ENCODE measurements at regions not wholly inside any gene's neighbourhood (a gene's known extent, or its start where the extent isn't known, plus 50 kb on each side); places are given as distances from the start of the nearest gene placed in this dataset.

DNA sequence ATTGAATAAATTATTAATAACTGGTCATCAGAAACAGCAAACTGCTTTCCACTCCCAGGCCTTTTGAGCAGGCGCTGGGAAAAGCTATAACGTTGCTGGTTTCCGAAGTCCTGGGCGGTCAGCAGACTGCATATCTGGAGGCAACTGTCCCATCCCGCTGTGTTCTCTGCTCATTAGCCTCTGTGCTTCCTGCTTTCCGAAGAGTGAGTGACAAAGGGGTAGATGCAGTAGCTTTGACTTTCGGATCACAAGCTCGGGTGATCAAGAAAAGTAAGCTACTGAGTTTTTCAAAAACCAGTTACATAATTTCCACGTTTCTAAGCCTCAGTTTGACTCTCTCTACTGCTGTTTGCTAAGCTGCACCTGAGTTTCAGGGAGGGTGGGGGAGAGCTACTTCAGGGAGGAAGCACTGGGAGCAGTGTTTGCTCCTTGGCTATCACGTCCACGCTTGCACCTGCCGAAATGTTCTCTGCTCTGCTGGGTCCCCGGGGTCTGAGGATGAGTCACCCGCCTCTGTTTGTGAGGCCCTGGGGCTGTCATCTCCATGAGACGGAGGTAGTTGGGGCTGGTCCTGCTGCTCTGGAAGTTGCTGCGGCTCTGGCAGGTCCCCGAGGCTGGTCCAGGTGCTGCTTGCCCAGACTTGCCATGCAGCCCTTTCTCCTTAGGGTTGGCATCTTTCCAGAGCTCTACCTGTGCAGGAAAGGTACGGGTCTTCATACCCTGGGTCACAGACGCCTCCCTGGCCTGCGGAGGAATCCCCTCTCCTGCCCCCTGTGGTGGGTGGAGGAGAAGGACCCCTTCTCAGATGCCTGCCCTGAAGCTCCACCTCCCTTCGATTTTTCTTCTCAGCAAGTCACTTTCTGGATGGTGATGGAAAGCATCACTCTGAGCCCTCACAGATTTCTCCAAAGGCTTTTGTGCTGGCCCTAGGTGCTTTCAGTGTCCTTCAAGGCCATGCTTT is 220.0 kb downstream of the QKI start:
- TF ChIP-seq POLR2AphosphoS5 (IDR thresholded peaks at IDR 0.05; ENCODE audit: borderline replicate concordance, low read depth, low read length) (no peak), EZH2 (IDR thresholded peaks at IDR 0.05) (no peak), FOXP2 (optimal IDR thresholded peaks at IDR 0.05; ENCODE audit: control extremely low read depth, extremely low read length, insufficient read depth) (no peak)
